ENCODE measurements at regions not wholly inside any gene's neighbourhood (a gene's known extent, or its start where the extent isn't known, plus 50 kb on each side); places are given as distances from the start of the nearest gene placed in this dataset.

DNA sequence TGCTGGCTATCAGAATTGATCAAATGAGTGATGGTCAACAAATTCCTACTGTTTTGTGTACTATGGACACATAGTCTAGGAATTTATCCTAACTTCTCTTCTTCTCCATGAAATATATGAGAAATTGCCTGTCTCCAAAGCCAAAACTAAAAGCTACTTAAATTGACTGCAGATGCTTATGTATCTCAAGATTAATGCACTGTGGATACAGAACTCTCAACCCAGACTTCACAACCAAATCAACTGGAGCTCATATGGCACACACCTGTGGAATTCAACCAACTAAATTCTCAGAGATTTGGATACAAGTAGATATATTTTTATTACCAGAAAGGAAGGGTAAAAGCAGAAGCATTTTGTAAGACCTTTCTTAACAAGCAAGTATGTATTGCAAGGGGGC is 566.1 kb downstream of the LTN1 start:
- BruUV-seq (replicated peaks) = no TSS peak
- DNase-seq (ENCODE audit: extremely low read depth in 1 of 4, low spot score in 3 of 4) = no peak
- Histone ChIP-seq H3K4me1 (replicated peaks in 1 of 2; ENCODE audit: control insufficient read depth in 2 of 2, insufficient read depth in 2 of 2, low read length in 2 of 2) (no peaks in the 10 kb centered on the region), H3K9ac (ENCODE audit: insufficient read depth in 1 of 2, low read depth in 2 of 2, low read length in 2 of 2) (no peak overlapping the region), H3K79me2 (ENCODE audit: control insufficient read depth, insufficient read depth, low read length) (no peaks in the 10 kb centered on the region), H2AFZ (ENCODE audit: low read depth, low read length) (no peak overlapping the region), H3K4me2 (ENCODE audit: insufficient read depth, low read length) (no peak overlapping the region), H3K9me1 (ENCODE audit: control insufficient read depth, insufficient read depth, low read length) (no peaks in the 10 kb centered on the region), H3K36me3 (ENCODE audit: control insufficient read depth, insufficient read depth, low read length) (no peaks in the 10 kb centered on the region), H4K20me1 (replicated peaks; ENCODE audit: control insufficient read depth, insufficient read depth, low read length) (no peaks in the 10 kb centered on the region), H3K4me3 (no peak overlapping the region), H3K9me3 (replicated peaks; ENCODE audit: control insufficient read depth, insufficient read depth, low read depth, low read length) (no peaks in the 10 kb centered on the region), H3K27me3 (ENCODE audit: control insufficient read depth in 2 of 2, insufficient read depth in 2 of 2, low read length in 2 of 2) (no peaks in the 10 kb centered on the region), H3K27ac (ENCODE audit: extremely low read depth, low read depth, low read length) (no peak overlapping the region)
- TF ChIP-seq CBFA2T2 (conservative IDR thresholded peaks at IDR 0.05) (no peak), JUNB (CRISPR knock-in tag; conservative IDR thresholded peaks at IDR 0.05) (no peak), YY1 (IDR thresholded peaks at IDR 0.05; ENCODE audit: borderline replicate concordance in 1 of 3, control insufficient read depth in 1 of 3, extremely low read depth in 1 of 3, insufficient read depth in 3 of 3, insufficient read length in 1 of 3, insufficient replicate concordance in 2 of 3, low read depth in 1 of 3, low read length in 2 of 3) (no peak), MECOM (CRISPR knock-in tag; IDR thresholded peaks at IDR 0.05) (no peak), RUNX1 (IDR thresholded peaks at IDR 0.05; ENCODE audit: low read depth) (no peak), ETV1 (tag; conservative IDR thresholded peaks at IDR 0.05; ENCODE audit: low read depth) (no peak), ZNF77 (CRISPR knock-in tag; IDR thresholded peaks at IDR 0.05) (no peak), SRSF9 (IDR thresholded peaks at IDR 0.05; ENCODE audit: borderline replicate concordance, low read depth, low read length) (no peak), ZNF175 (CRISPR knock-in tag; IDR thresholded peaks at IDR 0.05; ENCODE audit: low read depth) (no peak), ZNF551 (CRISPR knock-in tag; IDR thresholded peaks at IDR 0.05) (no peak)
- TF ChIP-seq, protein P1, sequence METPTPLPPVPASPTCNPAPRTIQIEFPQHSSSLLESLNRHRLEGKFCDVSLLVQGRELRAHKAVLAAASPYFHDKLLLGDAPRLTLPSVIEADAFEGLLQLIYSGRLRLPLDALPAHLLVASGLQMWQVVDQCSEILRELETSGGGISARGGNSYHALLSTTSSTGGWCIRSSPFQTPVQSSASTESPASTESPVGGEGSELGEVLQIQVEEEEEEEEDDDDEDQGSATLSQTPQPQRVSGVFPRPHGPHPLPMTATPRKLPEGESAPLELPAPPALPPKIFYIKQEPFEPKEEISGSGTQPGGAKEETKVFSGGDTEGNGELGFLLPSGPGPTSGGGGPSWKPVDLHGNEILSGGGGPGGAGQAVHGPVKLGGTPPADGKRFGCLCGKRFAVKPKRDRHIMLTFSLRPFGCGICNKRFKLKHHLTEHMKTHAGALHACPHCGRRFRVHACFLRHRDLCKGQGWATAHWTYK (CRISPR knock-in tag; IDR thresholded peaks at IDR 0.05) = no peak
- TF ChIP-seq, protein P2, sequence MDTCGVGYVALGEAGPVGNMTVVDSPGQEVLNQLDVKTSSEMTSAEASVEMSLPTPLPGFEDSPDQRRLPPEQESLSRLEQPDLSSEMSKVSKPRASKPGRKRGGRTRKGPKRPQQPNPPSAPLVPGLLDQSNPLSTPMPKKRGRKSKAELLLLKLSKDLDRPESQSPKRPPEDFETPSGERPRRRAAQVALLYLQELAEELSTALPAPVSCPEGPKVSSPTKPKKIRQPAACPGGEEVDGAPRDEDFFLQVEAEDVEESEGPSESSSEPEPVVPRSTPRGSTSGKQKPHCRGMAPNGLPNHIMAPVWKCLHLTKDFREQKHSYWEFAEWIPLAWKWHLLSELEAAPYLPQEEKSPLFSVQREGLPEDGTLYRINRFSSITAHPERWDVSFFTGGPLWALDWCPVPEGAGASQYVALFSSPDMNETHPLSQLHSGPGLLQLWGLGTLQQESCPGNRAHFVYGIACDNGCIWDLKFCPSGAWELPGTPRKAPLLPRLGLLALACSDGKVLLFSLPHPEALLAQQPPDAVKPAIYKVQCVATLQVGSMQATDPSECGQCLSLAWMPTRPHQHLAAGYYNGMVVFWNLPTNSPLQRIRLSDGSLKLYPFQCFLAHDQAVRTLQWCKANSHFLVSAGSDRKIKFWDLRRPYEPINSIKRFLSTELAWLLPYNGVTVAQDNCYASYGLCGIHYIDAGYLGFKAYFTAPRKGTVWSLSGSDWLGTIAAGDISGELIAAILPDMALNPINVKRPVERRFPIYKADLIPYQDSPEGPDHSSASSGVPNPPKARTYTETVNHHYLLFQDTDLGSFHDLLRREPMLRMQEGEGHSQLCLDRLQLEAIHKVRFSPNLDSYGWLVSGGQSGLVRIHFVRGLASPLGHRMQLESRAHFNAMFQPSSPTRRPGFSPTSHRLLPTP (IDR thresholded peaks at IDR 0.05; ENCODE audit: borderline replicate concordance, extremely low read depth, insufficient read length) = no peak
- TF ChIP-seq, protein P3, sequence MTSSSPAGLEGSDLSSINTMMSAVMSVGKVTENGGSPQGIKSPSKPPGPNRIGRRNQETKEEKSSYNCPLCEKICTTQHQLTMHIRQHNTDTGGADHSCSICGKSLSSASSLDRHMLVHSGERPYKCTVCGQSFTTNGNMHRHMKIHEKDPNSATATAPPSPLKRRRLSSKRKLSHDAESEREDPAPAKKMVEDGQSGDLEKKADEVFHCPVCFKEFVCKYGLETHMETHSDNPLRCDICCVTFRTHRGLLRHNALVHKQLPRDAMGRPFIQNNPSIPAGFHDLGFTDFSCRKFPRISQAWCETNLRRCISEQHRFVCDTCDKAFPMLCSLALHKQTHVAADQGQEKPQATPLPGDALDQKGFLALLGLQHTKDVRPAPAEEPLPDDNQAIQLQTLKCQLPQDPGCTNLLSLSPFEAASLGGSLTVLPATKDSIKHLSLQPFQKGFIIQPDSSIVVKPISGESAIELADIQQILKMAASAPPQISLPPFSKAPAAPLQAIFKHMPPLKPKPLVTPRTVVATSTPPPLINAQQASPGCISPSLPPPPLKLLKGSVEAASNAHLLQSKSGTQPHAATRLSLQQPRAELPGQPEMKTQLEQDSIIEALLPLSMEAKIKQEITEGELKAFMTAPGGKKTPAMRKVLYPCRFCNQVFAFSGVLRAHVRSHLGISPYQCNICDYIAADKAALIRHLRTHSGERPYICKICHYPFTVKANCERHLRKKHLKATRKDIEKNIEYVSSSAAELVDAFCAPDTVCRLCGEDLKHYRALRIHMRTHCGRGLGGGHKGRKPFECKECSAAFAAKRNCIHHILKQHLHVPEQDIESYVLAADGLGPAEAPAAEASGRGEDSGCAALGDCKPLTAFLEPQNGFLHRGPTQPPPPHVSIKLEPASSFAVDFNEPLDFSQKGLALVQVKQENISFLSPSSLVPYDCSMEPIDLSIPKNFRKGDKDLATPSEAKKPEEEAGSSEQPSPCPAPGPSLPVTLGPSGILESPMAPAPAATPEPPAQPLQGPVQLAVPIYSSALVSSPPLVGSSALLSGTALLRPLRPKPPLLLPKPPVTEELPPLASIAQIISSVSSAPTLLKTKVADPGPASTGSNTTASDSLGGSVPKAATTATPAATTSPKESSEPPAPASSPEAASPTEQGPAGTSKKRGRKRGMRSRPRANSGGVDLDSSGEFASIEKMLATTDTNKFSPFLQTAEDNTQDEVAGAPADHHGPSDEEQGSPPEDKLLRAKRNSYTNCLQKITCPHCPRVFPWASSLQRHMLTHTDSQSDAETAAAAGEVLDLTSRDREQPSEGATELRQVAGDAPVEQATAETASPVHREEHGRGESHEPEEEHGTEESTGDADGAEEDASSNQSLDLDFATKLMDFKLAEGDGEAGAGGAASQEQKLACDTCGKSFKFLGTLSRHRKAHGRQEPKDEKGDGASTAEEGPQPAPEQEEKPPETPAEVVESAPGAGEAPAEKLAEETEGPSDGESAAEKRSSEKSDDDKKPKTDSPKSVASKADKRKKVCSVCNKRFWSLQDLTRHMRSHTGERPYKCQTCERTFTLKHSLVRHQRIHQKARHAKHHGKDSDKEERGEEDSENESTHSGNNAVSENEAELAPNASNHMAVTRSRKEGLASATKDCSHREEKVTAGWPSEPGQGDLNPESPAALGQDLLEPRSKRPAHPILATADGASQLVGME (CRISPR knock-in tag; IDR thresholded peaks at IDR 0.05) = no peak
- intact Hi-C loops (cut with micrococcal nuclease) (no loop called here), in situ Hi-C loops (cut with MboI) (no loop called here)
- CTCF ChIA-PET (ENCODE audit: low intra/inter-chr PET ratio) = no interaction called here
- POLR2A ChIA-PET = no interaction called here
- FAIRE-seq = no peak
- ATAC-seq = no peak
